Retinal pigment epithelial cell (primary cell): ENCODE measurements at regions not wholly inside any gene's neighbourhood (a gene's known extent, or its start where the extent isn't known, plus 50 kb on each side); places are given as distances from the start of the nearest gene placed in this dataset.
A peak's percentile ranks its signal among the peaks of the same experiment; 100 is the strongest.

ENCODE experiments used
- DNase-seq: peaks from one replicate; pipeline ENCODE4 v3.0.0-alpha.2; 2010; ENCODE audit warnings: low read depth
- H3K4me3 ChIP-seq: 2 replicates; pipeline ENCODE4 v1.5.1; 2011; ENCODE audit warnings: mild to moderate bottlenecking, low read length, control low read depth, moderate library complexity
- CTCF ChIP-seq: conservative IDR thresholded peaks from 2 replicates; pipeline ENCODE4 v1.5.1; 2011; ENCODE audit warnings: low read depth, low read length, control low read depth, inconsistent platforms

GRCh38 chr16:13307255-13307654 is 405.9 kb downstream of the SHISA9 start:
- no peak for TF ChIP-seq CTCF
- peak; percentile 98 for DNase-seq
- no peak overlapping the region for H3K4me3 ChIP-seq

DNA sequence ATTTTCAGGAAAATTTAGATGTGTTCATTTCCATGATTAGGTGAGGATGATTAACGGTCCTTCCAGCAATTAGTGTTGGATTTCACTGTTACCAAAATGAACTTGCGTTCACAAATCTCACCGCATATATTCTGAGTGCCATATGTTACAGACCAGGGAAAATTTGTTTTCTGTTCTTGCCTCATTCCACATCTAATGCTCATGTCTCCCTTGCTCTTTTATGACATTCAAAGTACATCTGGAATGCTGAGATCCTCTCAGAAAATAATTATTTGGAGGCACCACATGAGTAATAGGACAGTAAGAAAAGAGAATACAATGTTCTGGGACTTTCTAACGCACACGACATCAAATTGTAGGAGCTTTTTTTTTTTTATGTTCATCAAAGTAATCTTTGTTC is 406.5 kb downstream of the SHISA9 start:
- TF ChIP-seq CTCF: no peak
- no peak overlapping the region for H3K4me3 ChIP-seq
- DNase-seq: no peak

GRCh38 chr16:13312063-13312462 is 410.7 kb downstream of the SHISA9 start:
- TF ChIP-seq CTCF: no peak
- no peak for DNase-seq
- H3K4me3 ChIP-seq: no peak overlapping the region

GRCh38 chr16:13313351-13313750 is 412.0 kb downstream of the SHISA9 start:
- no peak overlapping the region for H3K4me3 ChIP-seq
- TF ChIP-seq CTCF: no peak
- no peak for DNase-seq

DNA sequence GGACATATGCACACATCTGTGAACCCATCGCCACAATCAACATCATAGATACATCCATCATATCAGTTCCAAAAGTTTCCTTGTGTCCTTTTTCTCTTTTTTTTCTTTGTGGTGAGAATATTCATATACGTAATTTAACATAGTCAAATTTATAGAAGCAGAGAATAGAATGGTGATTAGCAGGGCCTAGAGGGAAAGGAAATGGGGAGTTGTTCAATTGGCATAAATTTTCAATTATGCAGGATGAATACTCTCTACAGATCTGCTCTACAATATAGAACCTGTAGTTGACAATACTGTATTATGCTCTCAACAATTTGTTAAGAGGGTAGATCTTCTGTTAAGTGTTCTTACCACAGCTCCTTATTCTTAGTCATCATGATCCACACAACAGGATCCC is 413.2 kb downstream of the SHISA9 start:
- H3K4me3 ChIP-seq: no peak overlapping the region
- no peak for DNase-seq
- no peak for TF ChIP-seq CTCF

- H3K4me3 ChIP-seq: no peak overlapping the region
- no peak for TF ChIP-seq CTCF
- DNase-seq: no peak
Observed at GRCh38 chr16:13315642-13316427, 414.4 kb downstream of the SHISA9 start.

- TF ChIP-seq CTCF: no peak
- H3K4me3 ChIP-seq: no peak overlapping the region
- DNase-seq: no peak
Observed at GRCh38 chr16:13322336-13322735, 420.9 kb downstream of the SHISA9 start.
